HepG2 (cell line): ENCODE measurements at regions not wholly inside any gene's neighbourhood (a gene's known extent, or its start where the extent isn't known, plus 50 kb on each side); places are given as distances from the start of the nearest gene placed in this dataset.
"Not testable (repeated sequence)": the region's sequence is repeated elsewhere in the genome, so short reads cannot be mapped to it uniquely, and the experiment has no call there.

ENCODE experiments used
- ATAC-seq: fragments of 200-7000 bp; cut with Tn5 transposase; 3 replicates; pipeline ENCODE4 v1.9.1; 2020; ENCODE audit warnings: mild to moderate bottlenecking, moderate library complexity
- BruUV-seq: library from RNA; stranded (reverse); fragments of 400-500 nt; replicated peaks from 2 replicates; lab custom pipeline; 2021; lab: Mats Ljungman, UMichigan
- CTCF ChIA-PET: fragments of 300-600 bp; formaldehyde crosslinking; extraction: SDS; loops from one replicate; lab custom pipeline; 2021; ENCODE audit warnings: low total read pairs, inconsistent platforms, low intra/inter-chr PET ratio; lab: Yijun Ruan, JAX
- POLR2A ChIA-PET: fragments of 350-600 bp; sonication (Branson Sonifier 250); formaldehyde crosslinking; loops from one replicate; lab custom pipeline; 2020; ENCODE audit warnings: antibody characterized with exemption, inconsistent platforms; lab: Yijun Ruan, JAX
- DNase-seq: peaks from one replicate; pipeline ENCODE4 v3.0.0-alpha.2; 2015; ENCODE audit warnings: low spot score
- FAIRE-seq: peaks from 3 replicates; lab custom pipeline; 2011; peaks lifted over from hg19 to GRCh38; lab: Jason Lieb, UNC
- H2AFZ ChIP-seq: one replicate; pipeline ENCODE4 v1.6.1; 2011; ENCODE audit warnings: low read length, inconsistent platforms
- H3K27ac ChIP-seq: fragments of 300-600 bp; 3 replicates; pipeline ENCODE4 v1.8.0; 2011; ENCODE audit warnings: mixed run types, mild to moderate bottlenecking, mixed read lengths, low read length, inconsistent platforms; ENCODE audit not compliant: insufficient read depth; ENCODE audit errors: extremely low read length
- H3K27me3 ChIP-seq, 2 experiments: fragments of 200-600 bp in 1 of 2; 2 replicates in 1 of 2; 3 replicates in 1 of 2; pipeline versions ENCODE4 v1.6.0 to v1.8.0; 2011; ENCODE audit warnings: low read length in 2 of 2, mild to moderate bottlenecking in 2 of 2, moderate library complexity in 2 of 2, inconsistent platforms in 1 of 2; ENCODE audit not compliant: insufficient read depth in 2 of 2, control insufficient read depth in 1 of 2
- H3K36me3 ChIP-seq, 2 experiments: fragments of 200-600 bp in 1 of 2; replicated peaks in 1 of 2; 2 replicates in 1 of 2; 3 replicates in 1 of 2; pipeline versions ENCODE4 v1.5.1 to v1.8.0; 2011; ENCODE audit warnings: low read length in 2 of 2, inconsistent platforms in 1 of 2; ENCODE audit not compliant: insufficient read depth in 2 of 2, control insufficient read depth in 1 of 2
- H3K4me1 ChIP-seq: 2 replicates; pipeline ENCODE4 v1.5.1; 2012; ENCODE audit warnings: low read length, inconsistent platforms; ENCODE audit not compliant: insufficient read depth
- H3K4me2 ChIP-seq: 2 replicates; pipeline ENCODE4 v1.6.0; 2011; ENCODE audit warnings: low read depth, low read length, inconsistent platforms
- H3K4me3 ChIP-seq, 3 experiments: fragments of 200-600 bp in 1 of 3; sonication (generic), shearing (Covaris generic) in 1 of 3; replicated peaks in 1 of 3; 2 replicates each; pipeline ENCODE4 v1.5.1; 2011 to 2016; ENCODE audit warnings: low read length in 3 of 3, inconsistent platforms in 2 of 3, low read depth in 2 of 3, mild to moderate bottlenecking in 2 of 3, control low read depth in 1 of 3, mixed read lengths in 1 of 3; ENCODE audit not compliant: insufficient read depth in 1 of 3
- H3K79me2 ChIP-seq: one replicate; pipeline ENCODE4 v1.6.1; 2011; ENCODE audit warnings: low read length, inconsistent platforms; ENCODE audit not compliant: insufficient read depth
- H3K9ac ChIP-seq: 2 replicates; pipeline ENCODE4 v1.6.0; 2011; ENCODE audit warnings: mild to moderate bottlenecking, low read depth, low read length, inconsistent platforms; ENCODE audit not compliant: insufficient read depth
- H3K9me3 ChIP-seq: 2 replicates; pipeline ENCODE4 v1.5.1; 2012; ENCODE audit warnings: mild to moderate bottlenecking, low read length
- H4K20me1 ChIP-seq: 2 replicates; pipeline ENCODE4 v1.6.0; 2011; ENCODE audit warnings: inconsistent platforms, mild to moderate bottlenecking, low read length, moderate library complexity; ENCODE audit not compliant: insufficient read depth
- ADNP ChIP-seq: sonication (generic); formaldehyde crosslinking; IDR thresholded peaks from 2 replicates; pipeline ENCODE4 v1.4.0; 2020; ENCODE audit warnings: missing genetic modification reagents
- DDIT3 ChIP-seq: sonication (generic); formaldehyde crosslinking; IDR thresholded peaks from 2 replicates; pipeline ENCODE4 v1.4.0; 2020; ENCODE audit warnings: mild to moderate bottlenecking, missing genetic modification reagents
- JUNB ChIP-seq: sonication (generic); formaldehyde crosslinking; IDR thresholded peaks from 2 replicates; pipeline ENCODE4 v1.8.0; 2022; ENCODE audit warnings: missing genetic modification reagents, mild to moderate bottlenecking, borderline replicate concordance
- KLF12 ChIP-seq: sonication (generic); formaldehyde crosslinking; IDR thresholded peaks from 2 replicates; pipeline ENCODE4 v1.4.0; 2020; ENCODE audit warnings: missing genetic modification reagents, borderline replicate concordance
- MEF2D ChIP-seq: sonication (generic); formaldehyde crosslinking; IDR thresholded peaks from 2 replicates; pipeline ENCODE4 v1.5.1; 2020; ENCODE audit warnings: mild to moderate bottlenecking, missing genetic modification reagents
- MEIS1 ChIP-seq: sonication (generic); formaldehyde crosslinking; IDR thresholded peaks from 2 replicates; pipeline ENCODE4 v1.9.0; 2021; ENCODE audit warnings: mild to moderate bottlenecking, missing genetic modification reagents, moderate library complexity, borderline replicate concordance
- MNT ChIP-seq: fragments of 450-650 bp; IDR thresholded peaks from 2 replicates; pipeline ENCODE4 v1.6.1; 2016
- SMAD3 ChIP-seq: sonication (generic); formaldehyde crosslinking; IDR thresholded peaks from 2 replicates; pipeline ENCODE4 v1.4.0; 2020; ENCODE audit warnings: missing genetic modification reagents
- ZFP36 ChIP-seq: fragments of 150-350 bp; IDR thresholded peaks from 2 replicates; pipeline ENCODE4 v1.6.1; 2018; ENCODE audit warnings: borderline replicate concordance, low read length, low read depth; ENCODE audit not compliant: partially characterized antibody
- ZNF589 ChIP-seq: sonication (generic); formaldehyde crosslinking; conservative IDR thresholded peaks from 2 replicates; pipeline ENCODE4 v1.8.0; 2022; ENCODE audit warnings: mild to moderate bottlenecking, moderate library complexity, missing genetic modification reagents
- ZNF740 ChIP-seq: sonication (generic); formaldehyde crosslinking; IDR thresholded peaks from 2 replicates; pipeline ENCODE4 v1.4.0; 2020; ENCODE audit warnings: missing genetic modification reagents
- ZNF770 ChIP-seq: sonication (generic); formaldehyde crosslinking; IDR thresholded peaks from 2 replicates; pipeline ENCODE4 v1.5.0; 2020; ENCODE audit warnings: mild to moderate bottlenecking, missing genetic modification reagents
- ZNF773 ChIP-seq: sonication (generic); formaldehyde crosslinking; IDR thresholded peaks from 2 replicates; pipeline ENCODE4 v1.4.0; 2020; ENCODE audit warnings: missing genetic modification reagents, borderline replicate concordance
- ZSCAN22 ChIP-seq: sonication (generic); formaldehyde crosslinking; IDR thresholded peaks from 2 replicates; pipeline ENCODE4 v1.4.0; 2020; ENCODE audit warnings: mild to moderate bottlenecking, missing genetic modification reagents
- WGBS: methylation state at CpG from one replicate; pipeline ENCODE4 v1.1.6; 2017; ENCODE audit warnings: low lambda C conversion rate; 5-methylcytosine and 5-hydroxymethylcytosine counted together
- in situ Hi-C: cut with HindIII; loops from 2 replicates; pipeline ENCODE4 v1.10.0; 2017; ENCODE audit warnings: low pct_unique_long_range_greater_than_20kb; ENCODE audit not compliant: extremely low pct_ligation_motif_present
- intact Hi-C: fragments of 100-400 bp; cut with micrococcal nuclease; formaldehyde crosslinking; loops from one replicate; pipeline ENCODE4 v1.10.0; 2022; ENCODE audit not compliant: unreplicated experiment

- no peak for TF ChIP-seq DDIT3 (CRISPR knock-in tag)
- TF ChIP-seq ZSCAN22 (CRISPR knock-in tag) = no peak
- TF ChIP-seq ZNF740 (CRISPR knock-in tag) = no peak
- no peak for TF ChIP-seq ADNP (CRISPR knock-in tag)
- no peak for TF ChIP-seq MNT
Observed at GRCh38 chr18:72965616-72966015, 97.8 kb upstream of the NETO1 start (continued).

- FAIRE-seq, H3K4me3 ChIP-seq, H3K36me3 ChIP-seq, H3K4me2 ChIP-seq, H3K4me1 ChIP-seq, H4K20me1 ChIP-seq, POLR2A ChIA-PET, CTCF ChIA-PET, H3K9ac ChIP-seq, H2AFZ ChIP-seq, BruUV-seq, in situ Hi-C loops, H3K27me3 ChIP-seq, ATAC-seq, intact Hi-C loops, H3K79me2 ChIP-seq, DNase-seq, H3K27ac ChIP-seq: not testable (repeated sequence)
- peaks cover 71% of the 10 kb centered on the region for H3K9me3 ChIP-seq
Observed at GRCh38 chr18:72958195-72958594, 90.4 kb upstream of the NETO1 start.

GRCh38 chr18:72948439-72948838 lies 80.7 kb upstream of the NETO1 start:
- no peak overlapping the region for H3K9ac ChIP-seq
- no peak overlapping the region for H3K4me3 ChIP-seq
- H3K9me3 ChIP-seq = peaks cover 10% of the 10 kb centered on the region
- no peaks in the 10 kb centered on the region for H4K20me1 ChIP-seq
- no TSS peak for BruUV-seq
- ChIA-PET CTCF (no interaction called here), POLR2A (no interaction called here)
- no peak overlapping the region for H3K27ac ChIP-seq
- WGBS = 2% methylated on average over 3 of the region's 3 CpGs
- in situ Hi-C loops (no loop called here), intact Hi-C loops (no loop called here)
- DNase-seq = no peak
- no peaks in the 10 kb centered on the region for H3K4me1 ChIP-seq
- no peaks in the 10 kb centered on the region for H3K27me3 ChIP-seq
- no peak overlapping the region for H3K4me2 ChIP-seq
- H3K79me2 ChIP-seq = no peaks in the 10 kb centered on the region
- no peak for FAIRE-seq
- no peak for ATAC-seq
- H2AFZ ChIP-seq = no peak overlapping the region
- no peaks in the 10 kb centered on the region for H3K36me3 ChIP-seq
- TF ChIP-seq KLF12 (CRISPR knock-in tag) (no peak), ZFP36 (no peak), SMAD3 (CRISPR knock-in tag) (no peak), MEF2D (CRISPR knock-in tag) (no peak), ZSCAN22 (CRISPR knock-in tag) (no peak), ZNF589 (no peak), ZNF773 (CRISPR knock-in tag) (no peak), JUNB (no peak), ZNF770 (CRISPR knock-in tag) (no peak), MEIS1 (CRISPR knock-in tag) (no peak)
